ENCODE measurements at regions not wholly inside any gene's neighbourhood (a gene's known extent, or its start where the extent isn't known, plus 50 kb on each side); places are given as distances from the start of the nearest gene placed in this dataset.
"Not testable (repeated sequence)": the region's sequence is repeated elsewhere in the genome, so short reads cannot be mapped to it uniquely, and the experiment has no call there.

- intact Hi-C loops (cut with micrococcal nuclease) = no loop called here
These were observed 57.1 kb upstream of the MBNL1 start for GRCh38 chr3:152211655-152212054.

GRCh38 chr3:152213203-152213602 is 55.5 kb upstream of the MBNL1 start:
- intact Hi-C loops (cut with micrococcal nuclease) = no loop called here

- intact Hi-C loops (cut with micrococcal nuclease) = no loop called here
These were observed 54.8 kb upstream of the MBNL1 start for GRCh38 chr3:152213938-152214337.

- intact Hi-C loops (cut with micrococcal nuclease) = not testable (repeated sequence)
These were observed 51.5 kb upstream of the MBNL1 start for GRCh38 chr3:152216960-152217865.

GRCh38 chr3:152218602-152219001 is 50.1 kb upstream of the MBNL1 start:
- intact Hi-C loops (cut with micrococcal nuclease) = loop anchor here (2.0 kb wide), 2 partner anchors 14 to 26 kb away; no protein-coding TSS in a partner anchor
